HG03571 (cell line): ENCODE measurements at regions not wholly inside any gene's neighbourhood (a gene's known extent, or its start where the extent isn't known, plus 50 kb on each side); places are given as distances from the start of the nearest gene placed in this dataset.
A peak's percentile ranks its signal among the peaks of the same experiment; 100 is the strongest.

Experiments used
- ATAC-seq: cut with Tn5 transposase; IDR thresholded peaks from one replicate; pipeline ENCODE4 v1.9.1; 2021; ENCODE audit not compliant: unreplicated experiment

GRCh38 chr6:100182313-100182712, 188.3 kb upstream of the MCHR2 start:
- ATAC-seq, result no peak

GRCh38 chr6:100181309-100181708, 187.3 kb upstream of the MCHR2 start:
- ATAC-seq, result no peak

GRCh38 chr6:100179576-100179975, 185.6 kb upstream of the MCHR2 start:
- ATAC-seq, result no peak

GRCh38 chr6:100177956-100178355, 183.9 kb upstream of the MCHR2 start:
- ATAC-seq, result no peak

GRCh38 chr6:100176951-100177710, 183.1 kb upstream of the MCHR2 start:
- no peak for ATAC-seq

- no peak for ATAC-seq
These were observed 182.4 kb upstream of the MCHR2 start for GRCh38 chr6:100176311-100176950.

- no peak for ATAC-seq
These were observed 181.8 kb upstream of the MCHR2 start for GRCh38 chr6:100175814-100176310.

- no peak for ATAC-seq
These were observed 179.2 kb upstream of the MCHR2 start for GRCh38 chr6:100173211-100173610.

- ATAC-seq, result no peak
These were observed 178.3 kb upstream of the MCHR2 start for GRCh38 chr6:100172322-100172713.

- ATAC-seq, result peak; percentile 72
These were observed 177.7 kb upstream of the MCHR2 start for GRCh38 chr6:100171533-100172321.

- no peak for ATAC-seq
These were observed 174.1 kb upstream of the MCHR2 start for GRCh38 chr6:100168148-100168547.

- ATAC-seq, result no peak
These were observed 173.6 kb upstream of the MCHR2 start for GRCh38 chr6:100167585-100167984.

GRCh38 chr6:100166956-100167355, 172.9 kb upstream of the MCHR2 start:
- ATAC-seq, result no peak

- no peak for ATAC-seq
These were observed 171.4 kb upstream of the MCHR2 start for GRCh38 chr6:100165442-100165841.

- no peak for ATAC-seq
These were observed 169.0 kb upstream of the MCHR2 start for GRCh38 chr6:100163035-100163434.

- ATAC-seq, result no peak
These were observed 167.9 kb upstream of the MCHR2 start for GRCh38 chr6:100161782-100162365.

GRCh38 chr6:100160930-100161329, 166.9 kb upstream of the MCHR2 start:
- ATAC-seq, result no peak

- no peak for ATAC-seq
These were observed 161.1 kb upstream of the MCHR2 start for GRCh38 chr6:100155141-100155540.

GRCh38 chr6:100153636-100154275, 159.7 kb upstream of the MCHR2 start:
- ATAC-seq, result no peak

- no peak for ATAC-seq
These were observed 158.2 kb upstream of the MCHR2 start for GRCh38 chr6:100152201-100152600.

GRCh38 chr6:100144991-100145390, 151.0 kb upstream of the MCHR2 start:
- ATAC-seq, result no peak
